Activated CD4-positive, alpha-beta T cell treated with anti-CD3 and anti-CD28 coated beads, Interleukin-2, Interleukin-4, amounts not matched to agents 100 ng/mL and 50 ng/mL, durations not matched to agents 16 hours and 8 hours (primary cell): ENCODE measurements at regions not wholly inside any gene's neighbourhood (a gene's known extent, or its start where the extent isn't known, plus 50 kb on each side); places are given as distances from the start of the nearest gene placed in this dataset.

Experiments used
- DNase-seq: peaks from one replicate; pipeline ENCODE4 v3.0.0-alpha.2; 2020; ENCODE audit warnings: low spot score

DNA sequence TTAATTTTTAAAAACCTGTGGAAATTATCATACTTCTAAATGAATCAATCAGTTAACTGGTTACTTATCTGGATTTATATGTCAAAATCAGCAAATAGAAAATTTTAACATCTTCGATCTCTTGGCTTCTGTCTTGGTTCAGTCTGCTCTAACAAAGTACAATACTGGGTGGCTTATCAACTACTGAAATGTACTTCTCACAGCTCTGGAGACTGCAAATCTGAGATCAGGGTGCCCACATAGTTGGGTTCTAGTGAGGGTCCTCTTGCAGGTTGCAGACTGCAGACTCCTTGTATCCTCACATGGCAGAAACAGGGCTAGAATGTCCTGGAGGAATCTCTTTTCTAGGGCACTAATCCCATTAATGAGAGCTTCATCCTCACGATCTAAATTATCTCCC is 1851.6 kb upstream of the TENM3 start:
- DNase-seq: no peak

DNA sequence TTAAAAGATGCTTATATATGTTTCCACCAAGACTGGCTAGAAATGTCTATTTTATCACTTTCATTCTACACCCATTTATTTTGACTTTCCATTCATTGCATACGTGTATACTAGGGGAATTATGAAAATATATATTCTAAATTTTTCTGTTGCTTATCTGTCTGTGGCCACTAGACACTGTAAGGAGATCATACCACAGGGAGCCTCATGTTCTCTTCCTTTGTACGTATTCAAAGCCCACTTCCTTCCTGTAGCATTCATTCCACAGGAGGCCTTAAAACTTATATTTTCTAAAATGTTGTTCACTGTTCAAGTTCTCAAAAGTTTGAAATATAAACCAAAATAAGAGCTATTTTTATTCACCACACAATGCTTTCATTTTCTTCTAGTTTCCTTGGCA is 1848.9 kb upstream of the TENM3 start:
- DNase-seq: no peak

DNA sequence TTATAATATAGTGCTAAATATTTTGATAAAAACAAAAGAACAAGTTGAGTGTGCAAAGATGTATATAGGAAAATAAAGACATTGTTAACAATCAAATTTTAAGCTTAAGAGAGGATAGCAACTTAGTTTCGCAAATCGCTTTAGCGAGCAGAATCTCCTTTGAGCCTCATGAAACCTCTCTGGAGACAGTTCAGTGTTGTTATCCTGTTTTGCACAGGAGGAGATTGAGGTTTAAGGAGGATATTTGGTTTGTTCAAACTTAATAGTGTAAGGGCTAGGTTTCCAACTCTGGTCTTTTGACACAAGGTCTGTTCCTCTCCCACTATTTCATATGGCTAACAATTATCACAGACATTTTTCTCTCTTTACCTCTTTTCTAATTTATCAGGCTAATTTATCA is 1848.5 kb upstream of the TENM3 start:
- DNase-seq: no peak

DNA sequence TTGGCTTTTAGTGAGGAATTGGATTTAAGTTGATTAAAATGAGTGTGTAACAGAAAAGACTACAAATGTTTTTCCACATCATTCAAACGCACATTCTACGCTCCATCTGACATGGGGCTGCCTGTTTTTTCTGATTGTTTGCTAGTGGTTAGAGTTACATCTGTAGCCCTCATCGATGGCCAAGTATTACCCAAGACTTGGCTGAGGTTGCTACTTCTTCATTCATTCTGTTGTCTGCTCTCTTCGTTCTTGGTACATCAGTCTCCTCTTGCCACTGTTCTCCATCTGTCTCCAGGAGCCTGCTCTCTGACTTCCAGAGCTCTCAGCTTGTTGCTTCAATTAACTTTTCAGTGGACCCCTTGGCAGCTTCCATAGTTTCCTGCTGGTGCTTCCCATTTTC is 1844.6 kb upstream of the TENM3 start:
- DNase-seq: no peak

DNA sequence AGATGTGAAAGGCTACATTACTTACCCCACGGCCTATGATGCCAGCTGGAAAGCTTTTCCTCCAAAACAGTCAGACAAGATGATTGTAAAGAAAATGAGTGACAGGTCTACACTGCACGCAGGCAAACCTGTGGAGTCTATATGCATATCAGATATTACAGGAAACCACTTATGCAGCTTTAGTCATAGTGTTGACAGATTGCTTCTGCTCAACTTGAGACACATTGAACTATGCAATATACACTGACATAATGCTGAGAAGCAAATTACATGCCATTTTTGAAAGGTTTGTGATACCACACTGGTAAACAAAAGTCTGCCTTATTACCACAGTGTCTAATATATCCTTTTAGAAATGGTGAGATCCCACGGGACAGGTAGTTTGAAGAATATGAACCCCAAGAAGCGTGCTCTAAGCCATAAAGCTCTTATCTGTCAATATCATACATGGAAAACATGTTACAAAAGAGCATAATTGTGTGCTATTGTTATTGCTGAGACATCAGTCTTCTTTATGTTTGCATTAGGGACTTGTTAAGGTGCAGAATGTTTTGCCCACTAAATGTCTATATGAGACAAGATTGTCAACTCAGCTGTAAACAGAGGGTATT is 1835.8 kb upstream of the TENM3 start:
- DNase-seq: no peak

DNA sequence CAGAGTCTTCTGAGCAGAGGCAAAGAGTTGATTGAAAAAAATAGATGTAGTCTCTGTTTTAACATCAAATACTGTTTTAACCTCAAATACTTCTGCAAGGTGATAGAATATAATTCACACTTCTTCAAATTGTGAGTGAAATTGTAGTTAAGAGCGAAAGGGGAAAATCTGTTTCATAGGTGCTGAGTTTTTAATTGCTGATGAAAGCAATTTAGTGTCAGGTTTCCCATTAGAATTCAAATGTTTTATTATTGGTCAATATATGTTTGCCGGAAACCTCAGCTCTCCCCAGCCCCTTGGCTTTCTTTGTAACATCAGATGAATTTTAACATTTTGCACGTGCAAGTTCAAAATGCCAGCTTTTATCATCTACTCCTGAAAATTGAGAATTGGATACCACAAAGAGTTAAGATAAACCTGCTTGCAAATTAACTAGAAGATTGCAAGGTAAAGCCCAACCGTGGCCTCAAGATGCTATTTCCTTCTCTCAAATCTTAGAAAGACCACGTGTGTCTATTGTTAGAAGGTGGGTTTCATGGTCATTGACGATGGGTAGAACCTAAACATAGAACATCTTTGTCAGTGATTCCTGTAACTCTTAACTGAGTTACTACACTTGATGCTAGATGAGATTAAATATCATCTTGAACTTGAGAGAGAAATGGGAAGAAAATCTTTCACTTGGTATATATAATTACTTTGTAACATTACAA is 1824.2 kb upstream of the TENM3 start:
- no peak for DNase-seq

DNA sequence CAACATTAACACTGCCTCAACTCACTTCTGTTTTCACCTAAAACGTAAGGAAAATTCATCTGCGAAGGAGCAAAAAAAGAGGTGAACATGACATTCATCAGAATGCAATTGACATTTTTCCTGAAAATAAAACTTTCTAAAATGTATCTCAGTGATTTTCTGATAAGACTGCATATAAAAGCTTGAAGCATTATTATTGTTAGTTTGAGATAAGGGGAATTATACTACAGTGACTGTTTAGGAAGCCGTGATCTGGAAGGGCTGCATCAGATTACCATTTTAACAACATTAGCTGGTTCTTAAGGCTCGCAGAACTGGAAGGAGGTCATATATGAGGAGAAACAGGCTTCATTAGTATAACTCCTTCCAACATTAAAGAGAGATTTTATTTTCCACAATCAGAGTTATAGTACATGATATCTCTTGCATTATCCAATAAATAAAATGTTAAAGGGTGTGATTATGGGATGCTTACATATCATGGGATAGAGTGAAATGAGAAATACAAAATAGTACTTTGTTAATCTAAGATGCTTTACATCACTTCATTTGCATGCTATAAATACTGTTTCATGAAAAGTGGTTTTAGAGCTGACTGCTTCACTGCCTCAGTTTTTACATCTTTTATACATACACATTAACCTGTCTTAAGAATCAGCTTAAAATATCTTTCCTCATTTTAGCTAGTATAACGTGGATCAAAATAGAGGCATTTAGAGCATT is 1820.1 kb upstream of the TENM3 start:
- no peak for DNase-seq

DNA sequence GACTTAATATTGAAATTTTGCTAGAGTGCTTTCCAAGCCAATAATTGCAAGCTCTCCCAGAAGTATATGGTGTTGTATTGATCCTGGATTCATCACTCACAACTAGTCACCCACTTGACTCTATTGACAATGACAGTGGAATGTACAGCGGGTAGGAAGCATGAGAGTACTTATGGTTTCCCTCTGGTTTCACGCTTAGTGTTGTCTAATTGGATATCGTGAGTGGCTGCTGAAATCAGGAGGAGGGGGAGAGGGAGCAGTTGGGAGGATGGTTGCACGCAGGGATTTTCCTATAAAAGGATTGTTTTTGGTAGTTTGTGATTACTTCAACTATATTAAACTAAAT is 1819.5 kb upstream of the TENM3 start:
- no peak for DNase-seq

DNA sequence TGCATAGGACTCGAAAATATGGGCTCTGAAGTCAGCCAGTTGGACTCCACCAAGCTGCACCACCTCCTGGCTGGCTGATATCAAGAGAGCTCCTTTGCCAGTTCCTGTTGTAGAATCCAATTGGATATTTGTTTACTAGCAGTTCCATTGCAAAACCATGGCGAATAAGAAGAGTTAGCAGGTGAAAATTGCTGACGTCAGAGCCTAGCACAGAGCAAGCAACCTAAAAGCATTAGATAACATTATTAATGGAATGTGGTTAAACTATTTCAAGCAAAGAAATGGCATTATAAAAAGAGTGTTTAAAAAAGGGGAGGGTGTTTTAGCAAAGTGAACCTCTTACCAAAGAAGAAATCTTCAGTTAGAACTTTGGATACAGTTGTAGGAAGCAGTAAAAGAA is 1816.3 kb upstream of the TENM3 start:
- no peak for DNase-seq

DNA sequence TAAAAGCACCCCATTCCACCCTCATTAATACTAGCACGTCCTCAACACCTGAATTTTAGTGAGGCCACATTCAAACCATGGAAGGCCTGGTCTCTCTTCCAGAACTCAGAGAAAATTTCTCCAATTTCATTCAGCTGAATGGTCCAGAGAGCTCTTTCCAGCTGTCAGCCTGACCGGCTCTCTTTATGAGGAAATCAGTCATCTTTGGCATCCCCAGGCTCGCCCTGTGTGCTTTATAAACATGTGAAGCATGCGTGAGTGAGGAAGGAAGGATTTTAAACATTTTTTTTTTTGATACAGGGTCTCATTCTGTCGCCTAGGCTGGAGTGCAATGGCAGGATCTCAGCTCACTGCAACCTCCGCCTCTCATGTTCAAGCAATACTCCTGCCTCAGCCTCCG is 1812.9 kb upstream of the TENM3 start:
- DNase-seq: no peak

DNA sequence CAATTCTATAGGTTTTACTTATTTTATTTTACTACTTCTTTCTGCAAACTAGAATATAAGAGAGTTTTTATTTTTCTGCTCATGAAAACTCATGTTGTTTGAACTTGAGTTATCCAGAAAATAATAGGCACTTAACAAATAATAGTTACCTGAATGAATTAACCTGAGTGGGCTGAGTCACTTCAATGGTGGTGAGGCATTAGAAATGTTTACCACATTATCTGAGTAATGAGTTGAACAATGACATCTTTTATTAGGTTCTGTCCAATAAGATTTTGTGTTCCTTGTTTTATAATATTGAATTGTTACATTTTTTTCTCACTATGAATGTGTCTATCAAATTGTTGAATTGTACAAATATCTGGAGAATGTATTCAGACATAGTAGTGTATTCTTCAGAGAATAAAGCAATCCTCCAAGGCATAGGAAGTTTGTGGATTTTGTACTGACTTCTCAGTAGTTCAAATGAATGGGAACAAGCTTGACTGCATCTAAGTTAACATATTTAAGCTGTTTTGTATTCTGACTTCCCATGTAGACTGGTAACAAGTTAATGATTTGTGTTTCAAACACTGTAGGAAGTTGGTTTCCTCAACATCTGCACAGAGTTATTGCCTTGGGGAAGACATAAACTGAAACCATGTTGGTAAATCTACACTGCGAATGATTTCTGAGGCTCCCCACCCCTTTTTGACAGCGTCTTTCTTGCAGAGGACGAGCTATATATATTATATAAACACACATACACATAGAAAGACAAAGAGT is 1808.9 kb upstream of the TENM3 start:
- no peak for DNase-seq

DNA sequence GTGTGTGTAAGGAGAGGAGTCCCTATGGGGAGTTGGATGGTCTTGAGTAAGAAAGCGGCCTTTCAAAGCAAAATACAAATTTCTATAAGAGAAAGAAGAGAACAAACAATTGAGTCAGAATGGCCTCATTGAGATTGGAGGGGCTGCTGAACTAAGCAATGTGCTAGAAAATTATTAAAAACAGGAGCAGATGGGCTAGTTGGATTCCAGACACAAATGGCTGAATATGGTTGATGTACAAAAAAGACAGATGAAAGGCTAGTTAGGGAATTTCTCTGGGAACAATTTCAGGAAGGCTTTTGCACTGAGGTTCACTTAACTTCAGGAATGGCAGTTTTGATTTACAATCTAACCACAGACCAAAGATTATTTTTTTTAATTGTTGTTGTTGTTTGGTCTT is 1806.8 kb upstream of the TENM3 start:
- no peak for DNase-seq

DNA sequence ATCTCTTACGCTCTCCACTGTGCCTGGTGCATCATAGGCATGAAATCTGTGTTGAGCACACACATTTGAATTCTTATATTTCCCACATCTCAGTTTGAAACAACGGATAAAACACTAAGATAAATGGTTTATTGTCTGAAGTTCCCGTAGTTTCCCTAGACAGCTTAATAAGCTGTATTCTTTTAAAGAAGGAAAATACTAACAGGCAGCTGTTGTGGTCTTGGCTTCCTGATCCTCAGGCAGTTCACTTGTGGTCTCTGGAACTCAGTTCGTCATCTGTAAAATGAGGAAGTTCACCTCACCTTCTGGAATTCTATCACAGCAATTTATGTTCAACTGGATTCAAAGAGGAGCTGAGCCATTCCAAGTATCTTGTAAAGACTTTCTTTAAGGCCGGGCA is 1805.6 kb upstream of the TENM3 start:
- no peak for DNase-seq

DNA sequence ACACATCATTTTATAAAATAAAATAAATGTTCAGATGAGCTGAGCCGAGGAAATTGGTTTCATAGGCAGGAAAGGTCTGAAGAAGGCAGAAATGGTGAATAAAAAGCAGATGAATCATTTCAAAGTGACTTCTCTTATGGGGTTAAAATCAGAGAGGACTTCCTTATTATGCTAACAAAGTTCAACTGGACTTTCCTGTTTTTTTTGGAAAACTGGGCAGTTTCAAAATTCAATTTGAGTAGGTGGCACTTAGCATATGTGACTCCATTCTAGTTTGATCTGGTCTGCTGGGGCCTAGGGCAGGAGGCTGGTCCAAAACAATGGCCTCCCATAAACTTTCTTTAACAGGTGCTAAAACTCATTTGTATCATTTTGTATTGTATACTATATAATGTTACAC is 1794.9 kb upstream of the TENM3 start:
- no peak for DNase-seq

DNA sequence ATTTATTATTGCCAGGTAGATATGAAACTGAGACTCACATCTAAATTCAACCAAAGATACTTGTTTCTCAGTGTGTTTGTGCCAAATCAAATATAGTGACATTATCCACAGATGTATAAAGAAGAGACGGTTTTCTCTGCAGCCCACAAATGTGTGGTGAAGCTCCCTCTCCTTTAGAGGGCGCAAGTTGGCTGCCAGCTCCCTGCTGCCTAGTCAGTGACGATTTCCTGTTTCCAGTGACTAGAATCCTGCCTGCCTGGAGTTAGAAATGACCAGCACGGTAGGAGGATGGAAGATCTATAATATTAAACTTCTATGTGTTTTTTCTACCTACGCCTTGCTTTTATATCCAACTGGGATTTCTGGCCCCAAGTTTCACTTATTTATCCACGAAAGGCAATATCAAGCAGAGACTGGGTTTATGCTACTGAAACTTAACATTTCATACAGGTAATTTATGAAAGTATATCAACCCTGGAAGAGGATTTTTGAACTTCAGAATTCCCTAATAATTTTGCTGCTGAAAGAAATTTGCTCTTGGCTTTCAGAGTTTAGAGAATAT is 1793.7 kb upstream of the TENM3 start:
- DNase-seq: no peak

DNA sequence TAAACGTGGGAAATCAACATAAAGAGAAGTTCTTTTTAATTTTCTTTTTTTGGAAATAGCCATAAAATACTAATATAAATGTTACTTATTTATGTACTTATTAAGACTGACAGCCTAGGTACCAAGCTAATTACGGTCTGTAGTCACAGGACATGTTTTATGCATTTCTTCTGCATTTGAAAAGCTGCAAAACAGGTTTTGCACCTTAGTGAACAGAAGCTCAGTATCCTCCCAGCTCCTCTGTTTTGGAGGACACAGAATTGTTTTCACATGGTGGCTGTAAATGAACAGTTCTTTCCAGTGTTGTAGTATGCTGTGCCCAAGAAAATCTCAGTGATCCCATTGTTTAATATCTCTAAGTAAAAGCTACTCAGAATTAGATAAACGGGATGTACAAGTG is 1788.0 kb upstream of the TENM3 start:
- no peak for DNase-seq

DNA sequence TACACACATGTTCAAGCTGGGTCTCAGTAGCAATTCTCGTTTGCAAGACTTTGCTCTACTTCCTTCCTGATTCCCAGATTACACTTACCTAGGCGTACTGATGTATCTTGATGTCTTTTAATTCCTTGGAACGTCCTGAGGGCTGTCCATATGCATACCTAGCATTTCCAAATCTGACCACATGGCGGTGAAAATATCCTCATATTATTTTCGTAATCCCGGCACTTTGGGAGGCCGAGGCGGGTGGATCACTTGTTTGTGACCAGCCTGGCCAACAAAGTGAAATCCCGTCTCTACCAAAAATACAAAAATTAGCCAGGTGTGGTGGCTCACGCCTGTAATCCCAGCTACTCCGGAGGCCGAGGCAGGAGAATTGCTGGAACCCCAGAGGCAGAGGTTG is 1786.3 kb upstream of the TENM3 start:
- no peak for DNase-seq

DNA sequence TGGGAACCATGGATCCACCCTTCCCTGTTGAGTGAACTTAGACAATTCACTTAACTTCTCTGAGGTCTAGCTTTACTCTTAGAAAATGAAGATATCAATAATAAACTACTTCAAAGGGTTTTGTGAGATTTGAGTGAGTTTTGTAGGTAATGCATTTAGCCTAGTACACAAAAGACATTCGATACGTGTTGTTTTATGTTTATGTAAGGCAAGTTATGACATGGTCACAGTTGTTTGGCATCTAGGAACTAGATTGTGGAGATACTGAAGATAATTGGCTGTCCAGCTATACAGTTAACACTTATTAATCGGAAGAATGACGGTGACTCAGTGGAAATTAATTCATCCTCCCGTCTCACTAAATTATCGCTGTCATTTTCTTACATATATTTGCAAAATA is 1781.1 kb upstream of the TENM3 start:
- no peak for DNase-seq

DNA sequence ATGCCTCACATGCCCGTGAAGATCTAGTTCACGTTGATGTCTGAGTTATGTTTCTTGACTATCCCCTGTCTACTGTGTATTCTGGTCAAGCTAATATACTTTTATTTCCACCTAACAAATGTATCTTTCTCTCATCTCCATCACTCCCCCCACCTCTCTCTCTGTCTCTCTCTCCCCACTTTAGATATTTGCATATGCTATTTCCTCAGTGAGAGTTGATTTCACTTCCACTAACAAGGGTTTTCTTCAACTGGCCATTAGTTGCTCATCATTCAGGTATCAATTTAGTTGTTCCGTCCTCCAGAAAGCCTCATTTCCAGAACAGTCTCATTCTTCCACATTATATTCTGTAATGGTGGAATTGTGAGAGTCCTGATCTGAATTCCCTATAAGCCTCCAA is 1777.8 kb upstream of the TENM3 start:
- DNase-seq: no peak

DNA sequence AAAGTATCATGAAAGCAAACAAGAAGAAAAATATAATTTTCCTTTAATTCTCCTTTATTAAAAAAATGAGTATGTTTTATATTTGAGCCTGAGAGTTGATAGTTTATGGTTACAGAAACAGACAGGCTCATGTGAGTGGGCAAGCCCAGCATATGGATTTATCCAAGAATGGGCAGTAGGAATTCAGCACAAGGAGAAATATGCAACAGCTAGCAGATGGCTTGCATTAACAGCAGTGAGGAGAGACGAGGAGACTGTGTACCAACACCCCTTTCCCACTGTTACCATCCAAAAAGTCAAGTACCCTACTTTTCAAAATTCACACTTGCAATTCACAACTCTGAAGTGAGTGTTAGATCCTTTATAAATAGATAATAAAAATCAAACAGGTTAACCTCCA is 1760.2 kb upstream of the TENM3 start:
- no peak for DNase-seq

DNA sequence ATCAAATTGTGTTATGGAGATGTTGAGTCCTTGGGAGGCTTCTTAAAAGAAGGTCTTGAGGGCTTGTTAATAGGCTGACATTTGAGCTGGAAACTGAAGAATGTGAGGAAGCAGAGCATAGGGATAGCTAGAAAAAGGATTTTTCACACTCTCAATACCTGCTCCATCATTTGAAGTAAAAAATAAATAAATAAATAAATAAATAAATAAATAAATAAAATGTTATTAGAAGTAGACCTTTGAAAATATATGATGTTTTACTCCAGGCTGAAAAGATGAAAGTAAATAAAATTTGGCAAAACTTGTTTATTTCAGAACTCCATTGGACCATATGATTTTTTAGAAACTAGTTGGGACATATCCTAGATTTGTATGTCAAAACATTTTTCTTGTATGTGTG is 1757.8 kb upstream of the TENM3 start:
- DNase-seq: no peak

DNA sequence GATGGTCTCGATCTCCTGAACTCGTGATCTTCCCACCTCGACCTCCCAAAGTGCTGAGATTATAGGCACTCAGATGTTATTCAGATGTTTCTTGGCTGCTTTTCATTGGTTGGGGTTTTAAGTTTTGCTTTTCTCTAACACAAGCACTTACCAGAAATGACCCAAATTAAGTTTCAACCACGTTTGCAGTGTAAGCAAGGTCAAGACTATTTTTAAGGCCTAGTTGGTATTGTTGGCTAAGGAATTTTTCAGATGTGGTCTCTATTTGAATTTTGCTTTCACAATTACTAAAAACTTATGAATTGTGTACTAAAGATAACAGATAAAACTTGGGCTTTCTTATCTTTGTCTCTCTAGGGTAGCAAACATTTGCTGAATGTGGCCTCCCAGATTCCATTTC is 1756.9 kb upstream of the TENM3 start:
- no peak for DNase-seq

DNA sequence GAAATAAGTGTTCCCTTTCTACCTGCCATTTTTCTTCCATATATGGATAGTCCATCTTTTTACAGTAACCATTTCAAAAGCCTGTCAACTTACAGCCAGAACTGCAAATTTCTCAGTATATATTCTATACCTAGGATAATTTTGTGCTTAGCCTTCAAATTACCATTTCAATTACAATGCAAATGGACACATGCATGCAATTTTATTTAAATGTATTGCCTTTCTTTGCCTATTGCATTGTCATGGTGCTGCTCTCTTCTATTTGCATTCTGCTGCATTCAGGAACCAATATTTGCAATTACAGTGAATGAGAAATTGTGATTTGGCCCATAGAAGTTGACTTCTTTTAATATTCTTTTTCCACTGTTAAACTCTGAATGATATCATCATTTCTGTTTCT is 1753.4 kb upstream of the TENM3 start:
- no peak for DNase-seq
